Stimulated activated CD4-positive, alpha-beta T cell treated with anti-CD3 and anti-CD28 coated beads, Interleukin-1b, Interleukin-23, amount 100 ng/mL, for 48 hours (primary cell): ENCODE measurements at regions not wholly inside any gene's neighbourhood (a gene's known extent, or its start where the extent isn't known, plus 50 kb on each side); places are given as distances from the start of the nearest gene placed in this dataset.
"Not testable (repeated sequence)": the region's sequence is repeated elsewhere in the genome, so short reads cannot be mapped to it uniquely, and the experiment has no call there.

ENCODE experiments used
- DNase-seq: peaks from one replicate; pipeline ENCODE4 v3.0.0-alpha.2; 2020

GRCh38 chr3:81173514-81173913, 587.9 kb downstream of the GBE1 start:
- DNase-seq: no peak

GRCh38 chr3:81170298-81170697, 591.1 kb downstream of the GBE1 start:
- no peak for DNase-seq

GRCh38 chr3:81164806-81165205, 596.6 kb downstream of the GBE1 start:
- no peak for DNase-seq

- DNase-seq: no peak
Observed at GRCh38 chr3:81161851-81162250, 599.6 kb downstream of the GBE1 start.

GRCh38 chr3:81161100-81161499, 600.3 kb downstream of the GBE1 start:
- no peak for DNase-seq

GRCh38 chr3:81154611-81155143, 606.8 kb downstream of the GBE1 start:
- no peak for DNase-seq

GRCh38 chr3:81152156-81152555, 609.3 kb downstream of the GBE1 start:
- no peak for DNase-seq

- DNase-seq: no peak
Observed at GRCh38 chr3:81132995-81133394, 628.5 kb downstream of the GBE1 start.

- DNase-seq: no peak
Observed at GRCh38 chr3:81105789-81106488, 655.5 kb downstream of the GBE1 start.

- DNase-seq: no peak
Observed at GRCh38 chr3:81105206-81105605, 656.2 kb downstream of the GBE1 start.

- no peak for DNase-seq
Observed at GRCh38 chr3:81097889-81098288, 663.6 kb downstream of the GBE1 start.

GRCh38 chr3:81095956-81096355, 665.5 kb downstream of the GBE1 start:
- no peak for DNase-seq

- DNase-seq: no peak
Observed at GRCh38 chr3:81094986-81095385, 666.5 kb downstream of the GBE1 start.

- DNase-seq: no peak
Observed at GRCh38 chr3:81087607-81088006, 673.8 kb downstream of the GBE1 start.

GRCh38 chr3:81086348-81086747, 675.1 kb downstream of the GBE1 start:
- DNase-seq: no peak

GRCh38 chr3:81080608-81081007, 680.8 kb downstream of the GBE1 start:
- DNase-seq: no peak

- DNase-seq: no peak
Observed at GRCh38 chr3:81072591-81072990, 688.9 kb downstream of the GBE1 start.

GRCh38 chr3:81068546-81068945, 692.9 kb downstream of the GBE1 start:
- no peak for DNase-seq

GRCh38 chr3:81063896-81064295, 697.5 kb downstream of the GBE1 start:
- DNase-seq: no peak

GRCh38 chr3:81051133-81051532, 710.3 kb downstream of the GBE1 start:
- DNase-seq: not testable (repeated sequence)

GRCh38 chr3:81048058-81048665, 713.3 kb downstream of the GBE1 start:
- no peak for DNase-seq

- DNase-seq: no peak
Observed at GRCh38 chr3:81045976-81046375, 715.5 kb downstream of the GBE1 start.

- DNase-seq: no peak
Observed at GRCh38 chr3:81045246-81045645, 716.2 kb downstream of the GBE1 start.

GRCh38 chr3:81043660-81044199, 717.7 kb downstream of the GBE1 start:
- no peak for DNase-seq
